ENCODE measurements at regions not wholly inside any gene's neighbourhood (a gene's known extent, or its start where the extent isn't known, plus 50 kb on each side); places are given as distances from the start of the nearest gene placed in this dataset.

DNA sequence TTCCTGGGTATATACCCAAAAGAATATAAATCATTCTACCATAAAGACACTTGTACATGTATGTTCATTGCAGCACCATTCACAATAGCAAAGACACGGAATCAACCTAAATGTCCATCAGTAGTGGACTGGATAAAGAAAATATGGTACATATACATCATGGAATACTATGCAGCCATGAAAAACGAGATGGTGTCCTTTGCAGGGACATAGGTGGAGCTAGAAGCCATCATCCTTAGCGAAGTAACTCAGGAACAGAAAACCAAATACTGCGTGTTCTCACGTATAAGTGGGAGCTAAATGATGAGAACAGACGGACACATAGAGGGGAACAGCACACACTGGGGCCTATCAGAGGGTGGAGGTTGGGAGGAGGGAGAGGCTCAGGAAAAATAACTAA, 183.7 kb upstream of the CELF2 start:
- no peak for DNase-seq
- Histone ChIP-seq H3K23ac (ENCODE audit: low read length) (no peak overlapping the region), H2AK5ac (ENCODE audit: low read length) (no peak overlapping the region), H4K91ac (ENCODE audit: low read depth, low read length) (no peak overlapping the region), H3K9ac (ENCODE audit: low read length) (no peak overlapping the region), H3K36me3 (ENCODE audit: control insufficient read depth in 1 of 2, insufficient read depth in 2 of 2, low read length in 2 of 2) (no peaks in the 10 kb centered on the region), H3K9me3 (ENCODE audit: insufficient read depth, low read depth, low read length) (no peaks in the 10 kb centered on the region), H3K79me2 (ENCODE audit: control insufficient read depth, insufficient read depth, low read length, poor library complexity) (no peaks in the 10 kb centered on the region), H3K4me3 (ENCODE audit: low read depth, low read length) (no peak overlapping the region), H3K27me3 (ENCODE audit: insufficient read depth, low read length) (no peaks in the 10 kb centered on the region), H3K18ac (ENCODE audit: low read length) (no peak overlapping the region), H3K79me1 (ENCODE audit: low read length) (no peaks in the 10 kb centered on the region), H4K12ac (ENCODE audit: low read depth, low read length) (no peak overlapping the region), H2BK5ac (ENCODE audit: low read depth, low read length, poor library complexity) (no peak overlapping the region), H3K4me2 (ENCODE audit: low read length) (no peak overlapping the region), H3K4ac (ENCODE audit: low read depth, low read length) (no peak overlapping the region), H4K8ac (ENCODE audit: low read depth, low read length) (no peak overlapping the region), H3K14ac (ENCODE audit: low read length) (no peak overlapping the region), H2BK12ac (ENCODE audit: low read length) (no peak overlapping the region), H2AFZ (ENCODE audit: insufficient read depth, low read length, poor library complexity) (no peak overlapping the region), H2BK120ac (ENCODE audit: insufficient read depth, low read length, poor library complexity) (no peak overlapping the region), H3K27ac (ENCODE audit: low read depth, low read length) (no peak overlapping the region), H3K4me1 (ENCODE audit: control insufficient read depth in 1 of 2, insufficient read depth in 2 of 2, low read length in 2 of 2) (no peaks in the 10 kb centered on the region)
- WGBS (ENCODE audit: extremely low coverage, insufficient coverage, insufficient read length): no CpG with 5 or more reads among the region's 6 CpGs

- no peak overlapping the region for H3K18ac ChIP-seq (ENCODE audit: low read length)
- no peak overlapping the region for H2AFZ ChIP-seq (ENCODE audit: insufficient read depth, low read length, poor library complexity)
These were observed 173.4 kb upstream of the CELF2 start for GRCh38 chr10:10844251-10844650.

GRCh38 chr10:10845185-10845584, 172.5 kb upstream of the CELF2 start:
- no peak overlapping the region for H3K23ac ChIP-seq (ENCODE audit: low read length)

More at GRCh38 chr10:10844251-10844650, 173.4 kb upstream of the CELF2 start:
- Histone ChIP-seq H3K4me3 (ENCODE audit: low read depth, low read length) (no peak overlapping the region), H3K4ac (ENCODE audit: low read depth, low read length) (no peak overlapping the region), H3K4me2 (ENCODE audit: low read length) (no peak overlapping the region), H3K79me1 (ENCODE audit: low read length) (no peaks in the 10 kb centered on the region), H3K79me2 (ENCODE audit: control insufficient read depth, insufficient read depth, low read length, poor library complexity) (no peaks in the 10 kb centered on the region), H2AK5ac (ENCODE audit: low read length) (no peak overlapping the region), H3K27ac (ENCODE audit: low read depth, low read length) (no peak overlapping the region), H4K91ac (ENCODE audit: low read depth, low read length) (no peak overlapping the region), H3K9ac (ENCODE audit: low read length) (no peak overlapping the region), H2BK12ac (ENCODE audit: low read length) (no peak overlapping the region), H3K9me3 (ENCODE audit: insufficient read depth, low read depth, low read length) (no peaks in the 10 kb centered on the region), H3K27me3 (ENCODE audit: insufficient read depth, low read length) (no peaks in the 10 kb centered on the region), H3K4me1 (ENCODE audit: control insufficient read depth in 1 of 2, insufficient read depth in 2 of 2, low read length in 2 of 2) (no peaks in the 10 kb centered on the region), H3K14ac (ENCODE audit: low read length) (no peak overlapping the region), H3K23ac (ENCODE audit: low read length) (no peak overlapping the region), H2BK5ac (ENCODE audit: low read depth, low read length, poor library complexity) (no peak overlapping the region), H2BK120ac (ENCODE audit: insufficient read depth, low read length, poor library complexity) (no peak overlapping the region), H4K12ac (ENCODE audit: low read depth, low read length) (no peak overlapping the region), H3K36me3 (ENCODE audit: control insufficient read depth in 1 of 2, insufficient read depth in 2 of 2, low read length in 2 of 2) (no peaks in the 10 kb centered on the region), H4K8ac (ENCODE audit: low read depth, low read length) (no peak overlapping the region)
- WGBS (ENCODE audit: extremely low coverage, insufficient coverage, insufficient read length): no CpG with 5 or more reads among the region's 1 CpG
- DNase-seq: no peak

GRCh38 chr10:10845826-10846503, 171.7 kb upstream of the CELF2 start:
- Histone ChIP-seq H3K4me3 (ENCODE audit: low read depth, low read length) (no peak overlapping the region), H3K9me3 (ENCODE audit: insufficient read depth, low read depth, low read length) (no peaks in the 10 kb centered on the region), H3K4me1 (ENCODE audit: control insufficient read depth in 1 of 2, insufficient read depth in 2 of 2, low read length in 2 of 2) (no peaks in the 10 kb centered on the region), H4K91ac (ENCODE audit: low read depth, low read length) (no peak overlapping the region), H3K27me3 (ENCODE audit: insufficient read depth, low read length) (no peaks in the 10 kb centered on the region), H3K23ac (ENCODE audit: low read length) (no peak overlapping the region), H3K18ac (ENCODE audit: low read length) (no peak overlapping the region), H4K12ac (ENCODE audit: low read depth, low read length) (no peak overlapping the region), H2BK5ac (ENCODE audit: low read depth, low read length, poor library complexity) (no peak overlapping the region), H3K36me3 (ENCODE audit: control insufficient read depth in 1 of 2, insufficient read depth in 2 of 2, low read length in 2 of 2) (no peaks in the 10 kb centered on the region), H3K79me1 (ENCODE audit: low read length) (no peaks in the 10 kb centered on the region), H3K79me2 (ENCODE audit: control insufficient read depth, insufficient read depth, low read length, poor library complexity) (no peaks in the 10 kb centered on the region), H4K8ac (ENCODE audit: low read depth, low read length) (no peak overlapping the region), H2BK12ac (ENCODE audit: low read length) (no peak overlapping the region), H2AFZ (ENCODE audit: insufficient read depth, low read length, poor library complexity) (no peak overlapping the region), H3K4me2 (ENCODE audit: low read length) (no peak overlapping the region), H2AK5ac (ENCODE audit: low read length) (no peak overlapping the region), H2BK120ac (ENCODE audit: insufficient read depth, low read length, poor library complexity) (no peak overlapping the region), H3K4ac (ENCODE audit: low read depth, low read length) (no peak overlapping the region), H3K9ac (ENCODE audit: low read length) (no peak overlapping the region), H3K27ac (ENCODE audit: low read depth, low read length) (no peak overlapping the region), H3K14ac (ENCODE audit: low read length) (no peak overlapping the region)
- DNase-seq: no peak
- no CpG with 5 or more reads among the region's 11 CpGs for WGBS (ENCODE audit: extremely low coverage, insufficient coverage, insufficient read length)

More at GRCh38 chr10:10845185-10845584, 172.5 kb upstream of the CELF2 start:
- Histone ChIP-seq H3K14ac (ENCODE audit: low read length) (no peak overlapping the region), H3K4ac (ENCODE audit: low read depth, low read length) (no peak overlapping the region), H3K27ac (ENCODE audit: low read depth, low read length) (no peak overlapping the region), H3K9ac (ENCODE audit: low read length) (no peak overlapping the region), H4K12ac (ENCODE audit: low read depth, low read length) (no peak overlapping the region), H3K79me2 (ENCODE audit: control insufficient read depth, insufficient read depth, low read length, poor library complexity) (no peaks in the 10 kb centered on the region), H2AK5ac (ENCODE audit: low read length) (no peak overlapping the region), H3K27me3 (ENCODE audit: insufficient read depth, low read length) (no peaks in the 10 kb centered on the region), H3K36me3 (ENCODE audit: control insufficient read depth in 1 of 2, insufficient read depth in 2 of 2, low read length in 2 of 2) (no peaks in the 10 kb centered on the region), H3K4me1 (ENCODE audit: control insufficient read depth in 1 of 2, insufficient read depth in 2 of 2, low read length in 2 of 2) (no peaks in the 10 kb centered on the region), H2BK120ac (ENCODE audit: insufficient read depth, low read length, poor library complexity) (no peak overlapping the region), H2BK12ac (ENCODE audit: low read length) (no peak overlapping the region), H3K4me3 (ENCODE audit: low read depth, low read length) (no peak overlapping the region), H3K18ac (ENCODE audit: low read length) (no peak overlapping the region), H2AFZ (ENCODE audit: insufficient read depth, low read length, poor library complexity) (no peak overlapping the region), H3K4me2 (ENCODE audit: low read length) (no peak overlapping the region), H4K91ac (ENCODE audit: low read depth, low read length) (no peak overlapping the region), H3K9me3 (ENCODE audit: insufficient read depth, low read depth, low read length) (no peaks in the 10 kb centered on the region), H2BK5ac (ENCODE audit: low read depth, low read length, poor library complexity) (no peak overlapping the region), H3K79me1 (ENCODE audit: low read length) (no peaks in the 10 kb centered on the region), H4K8ac (ENCODE audit: low read depth, low read length) (no peak overlapping the region)
- WGBS (ENCODE audit: extremely low coverage, insufficient coverage, insufficient read length): no CpG with 5 or more reads among the region's 2 CpGs
- no peak for DNase-seq
